HEK293 (cell line): ENCODE measurements at regions not wholly inside any gene's neighbourhood (a gene's known extent, or its start where the extent isn't known, plus 50 kb on each side); places are given as distances from the start of the nearest gene placed in this dataset.

ENCODE experiments used
- CTCF ChIP-seq: fragments of 450-650 bp; formaldehyde crosslinking; IDR thresholded peaks from 2 replicates; pipeline ENCODE4 v1.5.1; 2016; ENCODE audit warnings: missing biosample characterization, missing genetic modification characterization
- HOXA7 ChIP-seq: sonication (generic); formaldehyde crosslinking; IDR thresholded peaks from 2 replicates; pipeline ENCODE4 v1.8.1; 2022; ENCODE audit warnings: missing genetic modification reagents, borderline replicate concordance
- ZNF184 ChIP-seq: fragments of 450-650 bp; IDR thresholded peaks from 2 replicates; pipeline ENCODE4 v1.5.1; 2018; ENCODE audit warnings: missing biosample characterization, mild to moderate bottlenecking, missing genetic modification characterization
- ZNF394 ChIP-seq: fragments of 450-650 bp; formaldehyde crosslinking; IDR thresholded peaks from 2 replicates; pipeline ENCODE4 v1.5.1; 2016; ENCODE audit warnings: missing biosample characterization, missing genetic modification characterization, mild to moderate bottlenecking, moderate library complexity, borderline replicate concordance
- ZNF629 ChIP-seq: fragments of 450-650 bp; formaldehyde crosslinking; IDR thresholded peaks from 2 replicates; pipeline ENCODE4 v1.5.1; 2017; ENCODE audit warnings: missing biosample characterization, missing genetic modification characterization
- TF ChIP-seq, protein P1 (sequence below): fragments of 450-650 bp; formaldehyde crosslinking; IDR thresholded peaks from 2 replicates; pipeline ENCODE4 v1.5.1; 2016; ENCODE audit warnings: missing biosample characterization, missing genetic modification characterization

- TF ChIP-seq ZNF394 (tag by site-specific recombination) (no peak), CTCF (no peak), ZNF184 (tag by site-specific recombination) (no peak), HOXA7 (no peak), ZNF629 (tag by site-specific recombination) (no peak)
- TF ChIP-seq, protein P1, sequence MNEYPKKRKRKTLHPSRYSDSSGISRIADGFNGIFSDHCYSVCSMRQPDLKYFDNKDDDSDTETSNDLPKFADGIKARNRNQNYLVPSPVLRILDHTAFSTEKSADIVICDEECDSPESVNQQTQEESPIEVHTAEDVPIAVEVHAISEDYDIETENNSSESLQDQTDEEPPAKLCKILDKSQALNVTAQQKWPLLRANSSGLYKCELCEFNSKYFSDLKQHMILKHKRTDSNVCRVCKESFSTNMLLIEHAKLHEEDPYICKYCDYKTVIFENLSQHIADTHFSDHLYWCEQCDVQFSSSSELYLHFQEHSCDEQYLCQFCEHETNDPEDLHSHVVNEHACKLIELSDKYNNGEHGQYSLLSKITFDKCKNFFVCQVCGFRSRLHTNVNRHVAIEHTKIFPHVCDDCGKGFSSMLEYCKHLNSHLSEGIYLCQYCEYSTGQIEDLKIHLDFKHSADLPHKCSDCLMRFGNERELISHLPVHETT (tag by site-specific recombination): no peak
Observed at GRCh38 chr6:47174502-47175023, 132.4 kb upstream of the ADGRF1 start.
